Esophagus muscularis mucosa (tissue), 4 donors: ENCODE measurements at regions not wholly inside any gene's neighbourhood (a gene's known extent, or its start where the extent isn't known, plus 50 kb on each side); places are given as distances from the start of the nearest gene placed in this dataset.

Experiments
- DNase-seq: peaks from one replicate; pipeline ENCODE4 v3.0.0-alpha.2; 2017; ENCODE audit errors: extremely low spot score
- H3K27ac ChIP-seq, 4 donors: fragments of 200-600 bp; sonication (generic); replicated peaks in 1 of 4; 1 replicate in 3 of 4; 2 replicates in 1 of 4; pipeline ENCODE4 v1.5.1; 2016 to 2019; ENCODE audit warnings: mild to moderate bottlenecking in 1 of 4
- H3K27me3 ChIP-seq, 4 donors: fragments of 200-600 bp; sonication (generic); one replicate each; pipeline versions ENCODE4 v1.5.1 to v1.6.0; 2016 to 2019
- H3K36me3 ChIP-seq, 4 donors: fragments of 200-600 bp; sonication (generic); one replicate each; pipeline ENCODE4 v1.5.1; 2016 to 2019
- H3K4me1 ChIP-seq, 4 donors: fragments of 200-600 bp; sonication (generic); one replicate each; pipeline ENCODE4 v1.5.1; 2016 to 2019
- H3K4me3 ChIP-seq, 4 donors: fragments of 200-600 bp; sonication (generic); 1 replicate in 2 of 4; 2 replicates in 2 of 4; pipeline ENCODE4 v1.5.1; 2016 to 2019; ENCODE audit warnings: mild to moderate bottlenecking in 4 of 4, moderate library complexity in 1 of 4
- H3K9me3 ChIP-seq, 4 donors: fragments of 200-600 bp; sonication (generic); 1 replicate in 3 of 4; 2 replicates in 1 of 4; pipeline ENCODE4 v1.5.1; 2016 to 2019
- EP300 ChIP-seq: sonication (generic); formaldehyde crosslinking; IDR thresholded peaks from one replicate; pipeline ENCODE4 v1.6.1; 2017; ENCODE audit warnings: antibody characterized with exemption
- POLR2A ChIP-seq: fragments of 450-650 bp; IDR thresholded peaks from one replicate; pipeline ENCODE4 v1.6.1; 2017; ENCODE audit warnings: antibody characterized with exemption, moderate library complexity, mild to moderate bottlenecking, low read depth
- POLR2AphosphoS5 ChIP-seq, 2 donors: sonication (generic); formaldehyde crosslinking; IDR thresholded peaks; one replicate each; pipeline ENCODE4 v1.6.1; 2017; ENCODE audit warnings: antibody characterized with exemption in 2 of 2
- WGBS: methylation state at CpG from one replicate; pipeline ENCODE4 v1.1.5; 2018; 5-methylcytosine and 5-hydroxymethylcytosine counted together
- intact Hi-C: fragments of 100-400 bp; cut with DNase I; formaldehyde crosslinking; loops from one replicate; pipeline ENCODE4 v1.15.1; 2023
- TF ChIP-seq, protein P1 (sequence below), 3 experiments: fragments of 200-600 bp in 2 of 3; fragments of 450-650 bp in 1 of 3; sonication (generic) in 2 of 3; IDR thresholded peaks; one replicate each; pipeline ENCODE4 v1.5.1; 2017 to 2019; ENCODE audit warnings: antibody characterized with exemption in 3 of 3, mild to moderate bottlenecking in 2 of 3, moderate library complexity in 1 of 3

DNA sequence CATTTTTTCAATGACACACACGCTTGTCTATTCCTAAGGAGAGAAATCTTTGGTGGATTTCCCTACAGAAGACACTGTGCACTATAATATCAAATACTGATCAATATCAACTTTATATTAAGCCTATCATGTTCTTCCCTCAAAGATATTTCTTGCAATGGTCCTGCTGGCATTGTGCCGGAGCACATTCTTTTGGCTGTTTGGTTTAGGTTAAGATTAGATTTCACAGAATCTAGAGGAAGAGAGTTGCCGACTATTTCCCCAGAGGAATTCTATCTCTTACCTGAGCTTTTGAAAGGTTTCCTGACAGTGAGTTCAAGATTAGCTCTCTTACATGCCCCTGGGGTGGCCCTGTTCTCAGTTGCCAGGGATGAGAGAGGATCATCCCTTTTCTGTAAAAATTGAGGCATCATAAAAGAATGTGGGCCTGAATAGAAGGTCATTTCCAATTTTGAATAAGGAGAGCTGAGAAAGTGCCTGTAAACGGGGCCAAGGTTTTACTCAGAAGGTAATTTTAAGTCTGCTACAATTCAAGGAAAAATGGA is 180.6 kb upstream of the ARHGAP20 start:
- Histone ChIP-seq H3K36me3 (no peaks in the 10 kb centered on the region), H3K4me1 (peaks cover 0 to 9% (median 0%) of the 10 kb centered on the region in 4 donors), H3K9me3 (no peaks in the 10 kb centered on the region), H3K27ac (no peak overlapping the region), H3K27me3 (no peaks in the 10 kb centered on the region), H3K4me3 (no peak overlapping the region)
- DNase-seq: no peak
- WGBS: 79% methylated on average over 4 of the region's 4 CpGs
- intact Hi-C loops: no loop called here
- TF ChIP-seq, protein P1, sequence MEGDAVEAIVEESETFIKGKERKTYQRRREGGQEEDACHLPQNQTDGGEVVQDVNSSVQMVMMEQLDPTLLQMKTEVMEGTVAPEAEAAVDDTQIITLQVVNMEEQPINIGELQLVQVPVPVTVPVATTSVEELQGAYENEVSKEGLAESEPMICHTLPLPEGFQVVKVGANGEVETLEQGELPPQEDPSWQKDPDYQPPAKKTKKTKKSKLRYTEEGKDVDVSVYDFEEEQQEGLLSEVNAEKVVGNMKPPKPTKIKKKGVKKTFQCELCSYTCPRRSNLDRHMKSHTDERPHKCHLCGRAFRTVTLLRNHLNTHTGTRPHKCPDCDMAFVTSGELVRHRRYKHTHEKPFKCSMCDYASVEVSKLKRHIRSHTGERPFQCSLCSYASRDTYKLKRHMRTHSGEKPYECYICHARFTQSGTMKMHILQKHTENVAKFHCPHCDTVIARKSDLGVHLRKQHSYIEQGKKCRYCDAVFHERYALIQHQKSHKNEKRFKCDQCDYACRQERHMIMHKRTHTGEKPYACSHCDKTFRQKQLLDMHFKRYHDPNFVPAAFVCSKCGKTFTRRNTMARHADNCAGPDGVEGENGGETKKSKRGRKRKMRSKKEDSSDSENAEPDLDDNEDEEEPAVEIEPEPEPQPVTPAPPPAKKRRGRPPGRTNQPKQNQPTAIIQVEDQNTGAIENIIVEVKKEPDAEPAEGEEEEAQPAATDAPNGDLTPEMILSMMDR (IDR thresholded peaks at IDR 0.05): no peak
- no peak for TF ChIP-seq EP300
- no peak for TF ChIP-seq POLR2AphosphoS5 (IDR thresholded peaks at IDR 0.05)
- TF ChIP-seq POLR2A: no peak

DNA sequence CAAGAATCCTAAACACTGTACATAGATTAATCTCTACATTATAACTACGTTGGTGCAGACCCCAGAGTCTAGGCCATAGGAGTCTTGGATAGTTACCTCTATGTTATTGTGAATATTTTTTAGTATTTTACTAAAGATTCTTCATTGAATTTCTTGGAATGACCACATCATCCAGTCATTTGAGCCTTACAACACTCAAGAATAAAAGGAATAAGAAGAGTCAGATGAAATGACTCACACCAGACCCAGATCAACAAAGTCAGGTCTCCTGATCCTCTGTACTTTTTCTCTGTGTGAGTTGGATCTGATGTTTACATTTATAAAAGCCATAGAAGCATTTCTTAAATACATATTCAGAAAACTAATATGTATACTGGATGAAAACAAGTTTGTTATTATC is 179.2 kb upstream of the ARHGAP20 start:
- TF ChIP-seq EP300 (no peak), POLR2AphosphoS5 (IDR thresholded peaks at IDR 0.05) (no peak), POLR2A (no peak)
- TF ChIP-seq, protein P1 (IDR thresholded peaks at IDR 0.05): no peak
- Histone ChIP-seq H3K9me3 (no peaks in the 10 kb centered on the region), H3K4me1 (peaks cover 0 to 5% (median 3%) of the 10 kb centered on the region in 4 donors), H3K27me3 (no peaks in the 10 kb centered on the region), H3K27ac (no peak overlapping the region), H3K4me3 (no peak overlapping the region), H3K36me3 (no peaks in the 10 kb centered on the region)
- WGBS: 86% methylated on average over 1 of the region's 1 CpG
- intact Hi-C loops: no loop called here
- no peak for DNase-seq

DNA sequence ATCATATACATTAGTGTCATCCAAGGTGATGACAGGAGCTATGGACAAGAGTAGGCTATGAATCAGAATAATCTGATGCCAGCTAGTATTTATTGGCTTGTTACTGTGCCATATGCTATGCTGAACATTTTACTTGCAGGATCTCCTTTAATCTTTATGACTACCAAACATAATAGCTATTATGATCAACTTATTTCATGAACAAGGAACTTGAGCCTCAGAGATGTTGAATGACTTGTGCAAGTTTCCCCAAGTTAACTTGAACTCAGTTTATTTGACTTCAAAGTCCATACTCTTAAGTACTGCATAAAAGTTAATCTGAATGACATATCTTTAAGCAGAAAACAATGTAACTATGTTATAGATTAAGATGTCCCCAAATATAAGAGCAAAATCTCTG is 178.8 kb upstream of the ARHGAP20 start:
- DNase-seq: no peak
- H3K4me1 ChIP-seq: peaks cover 0 to 7% (median 7%) of the 10 kb centered on the region in 4 donors
- H3K27ac ChIP-seq: no peak overlapping the region
- H3K27me3 ChIP-seq: no peaks in the 10 kb centered on the region
- no peak overlapping the region for H3K4me3 ChIP-seq
- intact Hi-C loops: no loop called here
- H3K36me3 ChIP-seq: no peaks in the 10 kb centered on the region
- H3K9me3 ChIP-seq: no peaks in the 10 kb centered on the region
- TF ChIP-seq POLR2AphosphoS5 (IDR thresholded peaks at IDR 0.05) (no peak), POLR2A (no peak), EP300 (no peak)
- TF ChIP-seq, protein P1 (IDR thresholded peaks at IDR 0.05): no peak

- no peaks in the 10 kb centered on the region for H3K9me3 ChIP-seq
- no peaks in the 10 kb centered on the region for H3K36me3 ChIP-seq
- H3K4me1 ChIP-seq: peaks cover 0 to 10% (median 8%) of the 10 kb centered on the region in 4 donors
- no peak overlapping the region for H3K4me3 ChIP-seq
- intact Hi-C loops: no loop called here
- no peaks in the 10 kb centered on the region for H3K27me3 ChIP-seq
- H3K27ac ChIP-seq: no peak overlapping the region
- 39% methylated on average over 3 of the region's 3 CpGs for WGBS
- DNase-seq: no peak
- TF ChIP-seq, protein P1 (IDR thresholded peaks at IDR 0.05): no peak
- TF ChIP-seq EP300 (no peak), POLR2AphosphoS5 (IDR thresholded peaks at IDR 0.05) (no peak), POLR2A (no peak)
These were observed 174.2 kb upstream of the ARHGAP20 start for GRCh38 chr11:110886288-110886970.
